H1 (cell line): ENCODE measurements at regions not wholly inside any gene's neighbourhood (a gene's known extent, or its start where the extent isn't known, plus 50 kb on each side); places are given as distances from the start of the nearest gene placed in this dataset.

Experiments
- CHD2 ChIP-seq: IDR thresholded peaks from 2 replicates; pipeline ENCODE4 v1.6.1; 2012; ENCODE audit warnings: low read length, improper control_type of control experiment
- CREB1 ChIP-seq: IDR thresholded peaks from 2 replicates; pipeline ENCODE4 v1.6.1; 2012; ENCODE audit warnings: inconsistent platforms
- CTCF ChIP-seq, 3 experiments: IDR thresholded peaks; 1 replicate in 2 of 3; 2 replicates in 1 of 3; pipeline versions ENCODE4 v1.5.1 to v1.6.1; 2011; ENCODE audit warnings: low read length in 3 of 3, mild to moderate bottlenecking in 3 of 3, inconsistent platforms in 2 of 3, low read depth in 1 of 3, moderate library complexity in 1 of 3; ENCODE audit not compliant: insufficient read depth in 1 of 3; ENCODE audit errors: control extremely low read depth in 1 of 3
- JUN ChIP-seq: IDR thresholded peaks from 2 replicates; pipeline ENCODE4 v1.6.1; 2011; ENCODE audit warnings: low read depth, mild to moderate bottlenecking, improper control_type of control experiment, low read length
- MAX ChIP-seq: IDR thresholded peaks from 2 replicates; pipeline ENCODE4 v1.6.1; 2012; ENCODE audit warnings: inconsistent platforms
- NRF1 ChIP-seq: IDR thresholded peaks from 2 replicates; pipeline ENCODE4 v1.6.1; 2011; ENCODE audit warnings: mild to moderate bottlenecking, low read depth, low read length, improper control_type of control experiment
- POLR2A ChIP-seq, 2 experiments: IDR thresholded peaks; 1 replicate in 1 of 2; 2 replicates in 1 of 2; pipeline ENCODE4 v1.6.1; 2011; ENCODE audit warnings: low read depth in 2 of 2, low read length in 2 of 2, mild to moderate bottlenecking in 2 of 2; ENCODE audit errors: control extremely low read depth in 1 of 2
- POLR2AphosphoS5 ChIP-seq: IDR thresholded peaks from 2 replicates; pipeline ENCODE4 v1.6.1; 2011; ENCODE audit warnings: low read depth, low read length
- RXRA ChIP-seq: IDR thresholded peaks from 2 replicates; pipeline ENCODE4 v1.6.1; 2011; ENCODE audit warnings: low read depth, mild to moderate bottlenecking, low read length, moderate library complexity; ENCODE audit not compliant: insufficient read depth
- USF2 ChIP-seq: IDR thresholded peaks from 2 replicates; pipeline ENCODE4 v1.6.1; 2011; ENCODE audit warnings: low read length, improper control_type of control experiment
- YY1 ChIP-seq: IDR thresholded peaks from 2 replicates; pipeline ENCODE4 v1.6.1; 2011; ENCODE audit warnings: low read depth, mild to moderate bottlenecking, low read length

GRCh38 chrY:12253756-12254155, 447.3 kb upstream of the USP9Y start:
- TF ChIP-seq CTCF (IDR thresholded peaks at IDR 0.05; ENCODE audit: control extremely low read depth in 1 of 3, insufficient read depth in 1 of 3, low read depth in 1 of 3, low read length in 3 of 3) (no peak), RXRA (no peak), MAX (no peak), CHD2 (no peak), YY1 (no peak), POLR2AphosphoS5 (no peak), USF2 (no peak), NRF1 (no peak), CREB1 (no peak), JUN (no peak), POLR2A (IDR thresholded peaks at IDR 0.05; ENCODE audit: control extremely low read depth in 1 of 2, low read depth in 2 of 2, low read length in 2 of 2) (no peak)
